LNCaP clone FGC (cell line): ENCODE measurements at regions not wholly inside any gene's neighbourhood (a gene's known extent, or its start where the extent isn't known, plus 50 kb on each side); places are given as distances from the start of the nearest gene placed in this dataset.

ENCODE experiments used
- DNase-seq: peaks from one replicate; pipeline ENCODE4 v3.0.0-alpha.2; 2011; ENCODE audit warnings: low read depth
- H3K4me3 ChIP-seq: 2 replicates; pipeline ENCODE4 v1.5.1; 2011; ENCODE audit warnings: mild to moderate bottlenecking, low read depth, low read length, control low read depth
- CTCF ChIP-seq: IDR thresholded peaks from 2 replicates; pipeline ENCODE4 v1.5.1; 2012; ENCODE audit warnings: mild to moderate bottlenecking; ENCODE audit not compliant: control insufficient read depth, insufficient read depth; ENCODE audit errors: extremely low read depth

GRCh38 chr2:138137949-138138348, 173.7 kb downstream of the HNMT start:
- DNase-seq, result no peak
- H3K4me3 ChIP-seq, result no peak overlapping the region
- TF ChIP-seq CTCF, result no peak

GRCh38 chr2:138147796-138148195, 183.5 kb downstream of the HNMT start:
- peak; percentile 27 for DNase-seq

GRCh38 chr2:138155304-138155703, 191.0 kb downstream of the HNMT start:
- TF ChIP-seq CTCF, result no peak
- no peak overlapping the region for H3K4me3 ChIP-seq
- no peak for DNase-seq

More at GRCh38 chr2:138147796-138148195, 183.5 kb downstream of the HNMT start:
- no peak for TF ChIP-seq CTCF
- H3K4me3 ChIP-seq, result no peak overlapping the region

- no peak for DNase-seq
- no peak overlapping the region for H3K4me3 ChIP-seq
- TF ChIP-seq CTCF, result no peak
Measured at GRCh38 chr2:138157372-138157771, 193.1 kb downstream of the HNMT start.

GRCh38 chr2:138170485-138170884, 206.2 kb downstream of the HNMT start:
- no peak overlapping the region for H3K4me3 ChIP-seq
- no peak for TF ChIP-seq CTCF
- no peak for DNase-seq

- no peak overlapping the region for H3K4me3 ChIP-seq
- DNase-seq, result no peak
- TF ChIP-seq CTCF, result no peak
Measured at GRCh38 chr2:138171244-138171643, 207.0 kb downstream of the HNMT start.

- no peak overlapping the region for H3K4me3 ChIP-seq
- no peak for DNase-seq
- no peak for TF ChIP-seq CTCF
Measured at GRCh38 chr2:138175066-138175465, 210.8 kb downstream of the HNMT start.
